GM19467 (cell line): ENCODE measurements at regions not wholly inside any gene's neighbourhood (a gene's known extent, or its start where the extent isn't known, plus 50 kb on each side); places are given as distances from the start of the nearest gene placed in this dataset.
"Not testable (repeated sequence)": the region's sequence is repeated elsewhere in the genome, so short reads cannot be mapped to it uniquely, and the experiment has no call there.

Experiments used
- ATAC-seq: cut with Tn5 transposase; IDR thresholded peaks from one replicate; pipeline ENCODE4 v1.9.1; 2021; ENCODE audit warnings: mild to moderate bottlenecking, moderate library complexity; ENCODE audit not compliant: unreplicated experiment

GRCh38 chr2:144027593-144027992 is 492.3 kb downstream of the ZEB2 start:
- no peak for ATAC-seq

GRCh38 chr2:144026753-144027152 is 493.2 kb downstream of the ZEB2 start:
- ATAC-seq = no peak

- ATAC-seq = no peak
Observed at GRCh38 chr2:144020047-144020446, 499.9 kb downstream of the ZEB2 start.

GRCh38 chr2:144015655-144016245 is 504.2 kb downstream of the ZEB2 start:
- no peak for ATAC-seq

- no peak for ATAC-seq
Observed at GRCh38 chr2:144015036-144015435, 504.9 kb downstream of the ZEB2 start.

GRCh38 chr2:144014103-144014502 is 505.8 kb downstream of the ZEB2 start:
- no peak for ATAC-seq

- ATAC-seq = no peak
Observed at GRCh38 chr2:144012304-144012703, 507.6 kb downstream of the ZEB2 start.

- no peak for ATAC-seq
Observed at GRCh38 chr2:144011553-144011952, 508.4 kb downstream of the ZEB2 start.

- ATAC-seq = no peak
Observed at GRCh38 chr2:144011098-144011497, 508.8 kb downstream of the ZEB2 start.

GRCh38 chr2:144010096-144010836 is 509.7 kb downstream of the ZEB2 start:
- no peak for ATAC-seq

- no peak for ATAC-seq
Observed at GRCh38 chr2:144006139-144006538, 513.8 kb downstream of the ZEB2 start.

GRCh38 chr2:144004742-144005141 is 515.2 kb downstream of the ZEB2 start:
- ATAC-seq = no peak

- no peak for ATAC-seq
Observed at GRCh38 chr2:144003460-144004075, 516.4 kb downstream of the ZEB2 start.

- ATAC-seq = no peak
Observed at GRCh38 chr2:143996974-143997373, 522.9 kb downstream of the ZEB2 start.

GRCh38 chr2:143994961-143995360 is 525.0 kb downstream of the ZEB2 start:
- ATAC-seq = no peak

GRCh38 chr2:143991596-143991995 is 528.3 kb downstream of the ZEB2 start:
- ATAC-seq = not testable (repeated sequence)

GRCh38 chr2:143988082-143988481 is 531.8 kb downstream of the ZEB2 start:
- ATAC-seq = no peak

- no peak for ATAC-seq
Observed at GRCh38 chr2:143981428-143981827, 538.5 kb downstream of the ZEB2 start.

- no peak for ATAC-seq
Observed at GRCh38 chr2:143977356-143977755, 542.6 kb downstream of the ZEB2 start.

GRCh38 chr2:143975216-143975615 is 544.7 kb downstream of the ZEB2 start:
- ATAC-seq = no peak

- ATAC-seq = no peak
Observed at GRCh38 chr2:143974262-143974661, 545.7 kb downstream of the ZEB2 start.

GRCh38 chr2:143968860-143969259 is 551.1 kb downstream of the ZEB2 start:
- ATAC-seq = no peak
